K562 (cell line): ENCODE measurements at regions not wholly inside any gene's neighbourhood (a gene's known extent, or its start where the extent isn't known, plus 50 kb on each side); places are given as distances from the start of the nearest gene placed in this dataset.

Experiments
- ATAC-seq: fragments of 200-7000 bp; cut with Tn5 transposase; 3 replicates; pipeline ENCODE4 v1.9.1; 2020; ENCODE audit warnings: moderate library complexity
- BruUV-seq: library from RNA; stranded (reverse); fragments of 400-500 nt; replicated peaks from 2 replicates; lab custom pipeline; 2021; lab: Mats Ljungman, UMichigan
- CTCF ChIA-PET: fragments of 300-600 bp; formaldehyde crosslinking; extraction: SDS; loops from one replicate; lab custom pipeline; 2021; ENCODE audit warnings: low intra/inter-chr PET ratio; lab: Yijun Ruan, JAX
- POLR2A ChIA-PET: fragments of 300-600, 350-650 bp; sonication (Branson Sonifier 250); formaldehyde crosslinking; extraction: SDS; loops from one replicate; lab custom pipeline; 2021; ENCODE audit warnings: antibody characterized with exemption, inconsistent platforms; lab: Yijun Ruan, JAX
- DNase-seq, 4 experiments: peaks; one replicate each; pipeline versions ENCODE4 v3.0.0 to v3.0.0-alpha.2; 2011 to 2018; ENCODE audit warnings: low spot score in 3 of 4, mixed read lengths in 3 of 4; ENCODE audit errors: extremely low read depth in 1 of 4
- FAIRE-seq: peaks from 2 replicates; lab custom pipeline; 2011; peaks lifted over from hg19 to GRCh38; lab: Jason Lieb, UNC
- H2AFZ ChIP-seq: 2 replicates; pipeline ENCODE4 v1.6.0; 2011; ENCODE audit warnings: low read depth, low read length, control low read depth, inconsistent platforms
- H3K27ac ChIP-seq: fragments of 200-600 bp; 3 replicates; pipeline ENCODE4 v1.8.0; 2011; ENCODE audit warnings: low read depth, mild to moderate bottlenecking, control low read depth, inconsistent platforms, low read length, moderate library complexity, mixed read lengths; ENCODE audit errors: extremely low read depth
- H3K27me3 ChIP-seq, 2 experiments: fragments of 300-600 bp in 1 of 2; 2 replicates in 1 of 2; 3 replicates in 1 of 2; pipeline versions ENCODE4 v1.6.0 to v1.8.0; 2011; ENCODE audit warnings: inconsistent platforms in 2 of 2, low read length in 2 of 2, mild to moderate bottlenecking in 1 of 2, mixed read lengths in 1 of 2, moderate library complexity in 1 of 2; ENCODE audit not compliant: control insufficient read depth in 2 of 2, insufficient read depth in 2 of 2
- H3K36me3 ChIP-seq: fragments of 300-600 bp; 3 replicates; pipeline ENCODE4 v1.8.0; 2011; ENCODE audit warnings: mild to moderate bottlenecking, low read length, inconsistent platforms; ENCODE audit not compliant: control insufficient read depth, insufficient read depth
- H3K4me1 ChIP-seq, 2 experiments: fragments of 200-600 bp in 1 of 2; replicated peaks in 1 of 2; 2 replicates in 1 of 2; 3 replicates in 1 of 2; pipeline versions ENCODE4 v1.5.1 to v1.8.0; 2011; ENCODE audit warnings: inconsistent platforms in 2 of 2, low read length in 2 of 2, mild to moderate bottlenecking in 1 of 2, mixed read lengths in 1 of 2, moderate library complexity in 1 of 2; ENCODE audit not compliant: control insufficient read depth in 2 of 2, insufficient read depth in 2 of 2
- H3K4me2 ChIP-seq: 2 replicates; pipeline ENCODE4 v1.6.1; 2011; ENCODE audit warnings: low read length, control low read depth, inconsistent platforms, mixed read lengths; ENCODE audit not compliant: insufficient read depth
- H3K4me3 ChIP-seq: fragments of 200-600 bp; sonication (generic), shearing (Covaris generic); 2 replicates; pipeline ENCODE4 v1.5.1; 2016; ENCODE audit warnings: control low read depth, inconsistent platforms
- H3K79me2 ChIP-seq: fragments of 200-600 bp; 3 replicates; pipeline ENCODE4 v1.8.0; 2011; ENCODE audit warnings: low read length, inconsistent platforms; ENCODE audit not compliant: control insufficient read depth, insufficient read depth
- H3K9ac ChIP-seq, 2 experiments: 2 replicates each; pipeline versions ENCODE4 v1.6.0 to v1.6.1; 2011; ENCODE audit warnings: low read depth in 2 of 2, low read length in 2 of 2, control low read depth in 1 of 2, inconsistent platforms in 1 of 2, mild to moderate bottlenecking in 1 of 2, mixed read lengths in 1 of 2; ENCODE audit not compliant: insufficient read depth in 1 of 2
- H3K9me1 ChIP-seq: one replicate; pipeline ENCODE4 v1.6.0; 2011; ENCODE audit warnings: inconsistent platforms, mild to moderate bottlenecking, low read length, moderate library complexity; ENCODE audit not compliant: control insufficient read depth, insufficient read depth
- H3K9me3 ChIP-seq: replicated peaks from 2 replicates; pipeline ENCODE4 v1.5.1; 2011; ENCODE audit warnings: low read depth, low read length, inconsistent platforms; ENCODE audit not compliant: control insufficient read depth, insufficient read depth
- H4K20me1 ChIP-seq: replicated peaks from 2 replicates; pipeline ENCODE4 v1.6.1; 2011; ENCODE audit warnings: low read length, inconsistent platforms, mixed read lengths; ENCODE audit not compliant: control insufficient read depth, insufficient read depth
- CBFA2T2 ChIP-seq: fragments of 450-650 bp; conservative IDR thresholded peaks from 2 replicates; pipeline ENCODE4 v1.6.1; 2017; ENCODE audit warnings: mild to moderate bottlenecking
- CCAR2 ChIP-seq: fragments of 200-400 bp; formaldehyde crosslinking; IDR thresholded peaks from 2 replicates; pipeline ENCODE4 v1.6.1; 2017; ENCODE audit warnings: mild to moderate bottlenecking, low read depth, low read length
- E2F3 ChIP-seq: fragments of 250-450 bp; sonication (Bioruptor Pico); IDR thresholded peaks from 2 replicates; pipeline ENCODE4 v1.4.0; 2020; ENCODE audit warnings: mild to moderate bottlenecking
- GATAD2A ChIP-seq: fragments of 450-650 bp; IDR thresholded peaks from 2 replicates; pipeline ENCODE4 v1.6.1; 2017
- KDM2B ChIP-seq: fragments of 250-450 bp; sonication (Bioruptor Pico); IDR thresholded peaks from 2 replicates; pipeline ENCODE4 v1.8.0; 2021; ENCODE audit warnings: mild to moderate bottlenecking, moderate library complexity
- MECOM ChIP-seq: fragments of 250-450 bp; sonication (Bioruptor Pico); IDR thresholded peaks from 2 replicates; pipeline ENCODE4 v1.8.0; 2022; ENCODE audit warnings: inconsistent platforms
- MTF1 ChIP-seq: fragments of 250-450 bp; sonication (Bioruptor Pico); IDR thresholded peaks from 2 replicates; pipeline ENCODE4 v1.9.0; 2021; ENCODE audit warnings: moderate library complexity, mild to moderate bottlenecking, inconsistent platforms, borderline replicate concordance
- MYC ChIP-seq, 2 experiments: fragments of 250-450 bp in 1 of 2; sonication (Bioruptor Pico) in 1 of 2; IDR thresholded peaks; 2 replicates each; pipeline versions ENCODE4 v1.5.1 to v1.6.1; 2012 to 2021; ENCODE audit warnings: low read depth in 2 of 2, borderline replicate concordance in 1 of 2, improper control_type of control experiment in 1 of 2, low read length in 1 of 2, mild to moderate bottlenecking in 1 of 2, moderate library complexity in 1 of 2
- PML ChIP-seq: IDR thresholded peaks from 2 replicates; pipeline ENCODE4 v1.6.1; 2012; ENCODE audit warnings: low read length, inconsistent platforms
- POLR3G ChIP-seq: IDR thresholded peaks from 2 replicates; pipeline ENCODE4 v1.6.1; 2011; ENCODE audit not compliant: insufficient read length, insufficient replicate concordance; ENCODE audit errors: extremely low read depth
- SMARCE1 ChIP-seq: fragments of 450-650 bp; IDR thresholded peaks from 2 replicates; pipeline ENCODE4 v1.7.1; 2016; ENCODE audit warnings: mild to moderate bottlenecking
- STAT6 ChIP-seq: sonication (generic); formaldehyde crosslinking; IDR thresholded peaks from 2 replicates; pipeline ENCODE4 v1.8.1; 2023; ENCODE audit warnings: mild to moderate bottlenecking, missing genetic modification reagents
- ZBTB1 ChIP-seq: sonication (generic); formaldehyde crosslinking; IDR thresholded peaks from 2 replicates; pipeline ENCODE4 v1.8.1; 2023; ENCODE audit warnings: missing genetic modification reagents, low read depth, mild to moderate bottlenecking, borderline replicate concordance
- ZNF121 ChIP-seq: sonication (generic); formaldehyde crosslinking; conservative IDR thresholded peaks from 2 replicates; pipeline ENCODE4 v1.8.0; 2022; ENCODE audit warnings: missing genetic modification reagents
- ZNF408 ChIP-seq: fragments of 250-450 bp; sonication (Bioruptor Pico); IDR thresholded peaks from 2 replicates; pipeline ENCODE4 v1.4.0; 2020; ENCODE audit warnings: low read depth, mild to moderate bottlenecking, moderate library complexity
- ZNF431 ChIP-seq: sonication (generic); formaldehyde crosslinking; IDR thresholded peaks from 2 replicates; pipeline ENCODE4 v1.8.0; 2022; ENCODE audit warnings: mild to moderate bottlenecking, missing genetic modification reagents
- ZNF507 ChIP-seq: conservative IDR thresholded peaks from 2 replicates; pipeline ENCODE4 v1.6.1; 2017; ENCODE audit warnings: missing genetic modification characterization, missing compliant biosample characterization
- WGBS: fragments of 100-300 bp; shearing (Covaris generic); methylation state at CpG from one replicate; pipeline ENCODE4 v1.1.6; 2016; ENCODE audit warnings: low coverage, mixed read lengths; ENCODE audit not compliant: insufficient coverage; ENCODE audit errors: missing lambda C conversion rate; 5-methylcytosine and 5-hydroxymethylcytosine counted together
- in situ Hi-C: fragments of 300-500 bp; cut with MboI; formaldehyde crosslinking; loops from 4 replicates; pipeline ENCODE4 v1.15.0; 2018; ENCODE audit warnings: inconsistent platforms, mixed read lengths
- intact Hi-C: fragments of 100-400 bp; cut with micrococcal nuclease; formaldehyde crosslinking; loops from 2 replicates; pipeline ENCODE4 v1.14.2; 2022

GRCh38 chr17:34118564-34118963, 136.5 kb upstream of the CCL2 start:
- in situ Hi-C loops (no loop called here), intact Hi-C loops (no loop called here)
- Histone ChIP-seq H3K27me3 (0 out of 5 replicates have a peak, but pooled peaks cover 0 to 4% of the 10 kb centered on the region in 2 experiments), H3K79me2 (no peaks in the 10 kb centered on the region), H3K27ac (no peak overlapping the region), H3K4me2 (no peak overlapping the region), H3K4me1 (no peaks in the 10 kb centered on the region), H4K20me1 (no peaks in the 10 kb centered on the region; the same call in 1 of the 2 replicates), H3K9me3 (no peaks in the 10 kb centered on the region), H3K36me3 (no peaks in the 10 kb centered on the region), H3K9ac (no peak overlapping the region), H2AFZ (no peak overlapping the region), H3K9me1 (no peaks in the 10 kb centered on the region), H3K4me3 (no peak overlapping the region)
- DNase-seq (no peak), FAIRE-seq (no peak), ATAC-seq (no peak)
- CTCF ChIA-PET: no interaction called here
- 0% methylated on average over 3 of the region's 3 CpGs for WGBS
- POLR2A ChIA-PET: no interaction called here
- no TSS peak for BruUV-seq
- TF ChIP-seq ZNF121: no peak
- TF ChIP-seq CCAR2: no peak
- no peak for TF ChIP-seq ZNF431
- TF ChIP-seq ZBTB1: no peak
- no peak for TF ChIP-seq PML
- no peak for TF ChIP-seq KDM2B (CRISPR knock-in tag)
- TF ChIP-seq MECOM: no peak
- TF ChIP-seq POLR3G: no peak
- no peak for TF ChIP-seq MTF1 (CRISPR knock-in tag)
- no peak for TF ChIP-seq E2F3 (CRISPR knock-in tag)
- no peak for TF ChIP-seq STAT6 (CRISPR knock-in tag)
- TF ChIP-seq SMARCE1: no peak
- TF ChIP-seq GATAD2A: no peak
- no peak for TF ChIP-seq CBFA2T2
- no peak for TF ChIP-seq ZNF507 (tag)
- TF ChIP-seq ZNF408 (CRISPR knock-in tag): no peak
- no peak for TF ChIP-seq MYC (IDR thresholded peaks at IDR 0.05; ENCODE audit: low read depth, low read length)
- no peak for TF ChIP-seq MYC (CRISPR knock-in tag; IDR thresholded peaks at IDR 0.05; ENCODE audit: borderline replicate concordance, low read depth)
